Right lobe of liver (tissue), 4 donors: ENCODE measurements at regions not wholly inside any gene's neighbourhood (a gene's known extent, or its start where the extent isn't known, plus 50 kb on each side); places are given as distances from the start of the nearest gene placed in this dataset.

Experiments
- POLR2A ChIP-seq: fragments of 450-650 bp; IDR thresholded peaks from one replicate; pipeline ENCODE4 v1.6.1; 2017; ENCODE audit warnings: antibody characterized with exemption, mild to moderate bottlenecking
- TF ChIP-seq, protein P1 (sequence below), 4 donors: fragments of 200-600 bp in 3 of 4; fragments of 450-650 bp in 1 of 4; IDR thresholded peaks; one replicate each; pipeline versions ENCODE4 v1.5.1 to v1.8.0; 2016 to 2022; ENCODE audit warnings: antibody characterized with exemption in 4 of 4, mild to moderate bottlenecking in 2 of 4
- donor health status: DM: no; HTN: no; CAD: no.
- donor health status: DM: no; HTN: no; CAD: no.
- donor health status: DM: no; HTN: yes; CAD: no.

DNA sequence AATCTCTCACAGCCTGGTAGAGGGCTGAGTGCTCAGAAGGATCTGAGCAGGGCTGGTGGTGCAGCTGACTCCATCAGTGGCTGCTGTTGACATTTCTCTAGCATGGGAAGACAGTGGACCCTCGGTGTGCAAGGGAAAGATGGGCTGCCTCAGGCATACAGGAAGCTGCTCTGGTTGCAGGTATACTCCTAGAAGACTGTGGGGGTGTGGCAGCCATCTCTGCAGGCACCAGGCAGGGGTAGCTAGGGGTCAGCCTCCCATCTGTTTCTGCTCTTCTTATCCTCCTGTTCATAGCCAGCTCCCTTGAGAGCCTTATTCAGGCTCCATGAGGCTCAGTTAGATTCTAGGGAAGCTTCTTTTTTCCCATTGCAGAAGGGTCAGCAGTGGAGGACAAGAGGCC lies 475.5 kb downstream of the TSHZ3 start:
- TF ChIP-seq, protein P1, sequence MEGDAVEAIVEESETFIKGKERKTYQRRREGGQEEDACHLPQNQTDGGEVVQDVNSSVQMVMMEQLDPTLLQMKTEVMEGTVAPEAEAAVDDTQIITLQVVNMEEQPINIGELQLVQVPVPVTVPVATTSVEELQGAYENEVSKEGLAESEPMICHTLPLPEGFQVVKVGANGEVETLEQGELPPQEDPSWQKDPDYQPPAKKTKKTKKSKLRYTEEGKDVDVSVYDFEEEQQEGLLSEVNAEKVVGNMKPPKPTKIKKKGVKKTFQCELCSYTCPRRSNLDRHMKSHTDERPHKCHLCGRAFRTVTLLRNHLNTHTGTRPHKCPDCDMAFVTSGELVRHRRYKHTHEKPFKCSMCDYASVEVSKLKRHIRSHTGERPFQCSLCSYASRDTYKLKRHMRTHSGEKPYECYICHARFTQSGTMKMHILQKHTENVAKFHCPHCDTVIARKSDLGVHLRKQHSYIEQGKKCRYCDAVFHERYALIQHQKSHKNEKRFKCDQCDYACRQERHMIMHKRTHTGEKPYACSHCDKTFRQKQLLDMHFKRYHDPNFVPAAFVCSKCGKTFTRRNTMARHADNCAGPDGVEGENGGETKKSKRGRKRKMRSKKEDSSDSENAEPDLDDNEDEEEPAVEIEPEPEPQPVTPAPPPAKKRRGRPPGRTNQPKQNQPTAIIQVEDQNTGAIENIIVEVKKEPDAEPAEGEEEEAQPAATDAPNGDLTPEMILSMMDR (IDR thresholded peaks at IDR 0.05), result no peak
- TF ChIP-seq POLR2A, result no peak
